ENCODE measurements at regions not wholly inside any gene's neighbourhood (a gene's known extent, or its start where the extent isn't known, plus 50 kb on each side); places are given as distances from the start of the nearest gene placed in this dataset.
A peak's percentile ranks its signal among the peaks of the same experiment; 100 is the strongest.

DNA sequence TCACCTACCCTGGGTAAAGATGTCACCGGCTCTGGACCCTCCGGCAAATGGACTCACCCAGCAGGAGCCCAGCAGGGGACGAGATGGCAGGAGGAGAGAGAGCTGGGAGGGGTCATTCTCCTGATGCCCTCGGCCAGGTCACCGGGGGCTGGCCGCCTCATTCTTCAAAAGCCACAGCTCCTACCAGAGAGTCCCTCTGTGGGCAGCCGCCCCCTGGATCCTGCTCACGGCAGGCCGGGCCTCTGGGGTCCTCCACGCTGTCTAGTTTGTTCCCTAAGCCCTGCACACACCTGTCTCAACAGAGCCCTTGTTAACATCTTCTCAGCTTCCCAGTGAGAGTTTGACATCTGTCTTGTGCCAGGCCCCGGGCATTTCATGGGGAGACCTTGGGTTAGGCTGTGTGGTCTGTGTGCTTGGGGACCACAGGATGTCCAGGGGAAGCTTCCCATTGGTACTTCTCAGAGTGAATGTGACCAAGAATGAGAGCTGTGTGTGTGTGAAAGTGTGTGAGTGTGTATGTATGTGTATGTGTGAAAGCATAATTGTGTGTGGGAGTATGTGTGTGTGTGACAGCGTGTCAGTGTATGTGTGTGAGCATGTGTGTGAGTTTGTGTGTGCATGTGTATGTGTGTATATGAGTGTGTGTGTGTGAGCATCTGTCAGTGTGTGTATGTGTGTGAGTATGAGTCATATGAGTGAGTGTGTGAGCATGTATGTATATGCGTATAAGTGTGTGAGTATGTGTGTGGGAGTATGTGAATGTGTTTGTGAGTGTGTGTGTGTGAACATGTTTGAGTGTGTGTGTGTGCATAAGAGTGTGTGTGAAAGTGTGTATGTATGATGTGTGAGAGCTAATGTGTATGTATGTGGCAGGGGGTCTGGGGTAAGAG lies 65.5 kb upstream of the BCO1 start:
- no peak overlapping the region for H2AFZ ChIP-seq (ENCODE audit: low read length)
- H3K9ac ChIP-seq (replicated peaks in 1 of 4; ENCODE audit: extremely low read depth in 1 of 4, low read depth in 3 of 4, low read length in 3 of 4), result no peak overlapping the region
- no peak overlapping the region for H3K4ac ChIP-seq (replicated peaks; ENCODE audit: insufficient read length, low read depth, low read length)
- no peak overlapping the region for H2AK5ac ChIP-seq (ENCODE audit: low read depth, low read length)
- H3K23ac ChIP-seq (ENCODE audit: insufficient read length), result no peak overlapping the region
- no peaks in the 10 kb centered on the region for H3K79me2 ChIP-seq (ENCODE audit: control insufficient read depth in 1 of 2, insufficient read depth in 2 of 2, low read length in 2 of 2)
- no peak overlapping the region for H4K5ac ChIP-seq (ENCODE audit: insufficient read length, low read depth, low read length)
- 79 to 100% methylated on average over 1 to 13 of the region's 13 CpGs for WGBS, 2 experiments (ENCODE audit: extremely low coverage in 1 of 2, insufficient coverage in 1 of 2, insufficient read length in 1 of 2, insufficient replicate concordance in 2 of 2, low coverage in 1 of 2, low lambda C conversion rate in 2 of 2, missing lambda C conversion rate in 1 of 2)
- H2BK5ac ChIP-seq (ENCODE audit: low read depth, low read length), result no peak overlapping the region
- H3K4me2 ChIP-seq (ENCODE audit: insufficient read depth in 1 of 2, low read depth in 2 of 2, low read length in 2 of 2), result no peak overlapping the region
- H4K8ac ChIP-seq (ENCODE audit: extremely low read depth, insufficient read depth, low read length), result no peak overlapping the region
- H3K27me3 ChIP-seq (replicated peaks in 1 of 4; ENCODE audit: control insufficient read depth in 3 of 4, extremely low read depth in 1 of 4, insufficient read depth in 3 of 4, low read length in 3 of 4), result no peaks in the 10 kb centered on the region
- H3K9me3 ChIP-seq (ENCODE audit: insufficient read depth in 2 of 2, low read depth in 1 of 2, low read length in 1 of 2), result no peaks in the 10 kb centered on the region
- H3K56ac ChIP-seq (replicated peaks; ENCODE audit: insufficient read length, low read depth, low read length), result peak overlapping the region; percentile 82
- no peak overlapping the region for H2BK12ac ChIP-seq (ENCODE audit: low read depth, low read length)
- no peak overlapping the region for H3K4me3 ChIP-seq (ENCODE audit: extremely low read depth in 1 of 4, insufficient read depth in 2 of 4, low read depth in 3 of 4, low read length in 4 of 4)
- ChIA-PET POLR2A (ENCODE audit: partially characterized antibody) (interaction anchor here (0.6 to 0.9 kb wide), 2 partner anchors 8 kb away, joined by 3 read pairs; no protein-coding TSS in a partner anchor), CTCF (ENCODE audit: partially characterized antibody) (interaction anchor here (0.8 to 0.9 kb wide), 3 partner anchors 9 to 46 kb away, joined by 3 to 4 read pairs (median 3); no protein-coding TSS in a partner anchor)
- DNase-seq (ENCODE audit: low read depth in 1 of 2, low spot score in 2 of 2) (no peak), FAIRE-seq (no peak)
- H2BK15ac ChIP-seq (ENCODE audit: low read length), result 0 out of 2 replicates have a peak overlapping the region, but pooled peaks have one; percentile 9
- no peak overlapping the region for H3K27ac ChIP-seq (ENCODE audit: low read depth, low read length)
- H2BK120ac ChIP-seq (replicated peaks; ENCODE audit: low read depth, low read length), result no peak overlapping the region
- H4K20me1 ChIP-seq (replicated peaks in 1 of 2; ENCODE audit: control insufficient read depth in 1 of 2, insufficient read depth in 2 of 2, low read length in 2 of 2), result peaks cover 0 to 9% of the 10 kb centered on the region in 2 experiments
- peaks cover 11% of the 10 kb centered on the region; the same call in 1 of the 2 replicates for H3K23me2 ChIP-seq (ENCODE audit: low read depth, low read length)
- H3K14ac ChIP-seq (ENCODE audit: insufficient read length), result no peak overlapping the region
- no peaks in the 10 kb centered on the region; a peak in 1 of 8 replicates for H3K36me3 ChIP-seq (ENCODE audit: control insufficient read depth in 2 of 4, insufficient read depth in 4 of 4, low read length in 3 of 4)
- no peaks in the 10 kb centered on the region; the same call in 1 of the 2 replicates for H3K79me1 ChIP-seq (ENCODE audit: low read depth, low read length)
- no peak overlapping the region for H4K91ac ChIP-seq (replicated peaks; ENCODE audit: insufficient read length, low read length)
- no peaks in the 10 kb centered on the region for H3K4me1 ChIP-seq (replicated peaks in 1 of 4; ENCODE audit: control insufficient read depth in 3 of 4, insufficient read depth in 4 of 4, low read length in 3 of 4)
- no peak overlapping the region for H3K18ac ChIP-seq (ENCODE audit: extremely low read depth, low read length)
- H2BK20ac ChIP-seq (ENCODE audit: low read length), result no peak overlapping the region
- no peak for TF ChIP-seq SUZ12 (IDR thresholded peaks at IDR 0.05; ENCODE audit: low read length)
- no peak for TF ChIP-seq SAP30 (IDR thresholded peaks at IDR 0.05; ENCODE audit: insufficient read depth, insufficient replicate concordance, low read length)
- no peak for TF ChIP-seq BRCA1 (IDR thresholded peaks at IDR 0.05; ENCODE audit: low read depth, low read length)
- TF ChIP-seq KDM1A (IDR thresholded peaks at IDR 0.05; ENCODE audit: borderline replicate concordance, low read length), result no peak
- TF ChIP-seq JUND (IDR thresholded peaks at IDR 0.05; ENCODE audit: low read length), result no peak
- TF ChIP-seq TEAD4 (IDR thresholded peaks at IDR 0.05; ENCODE audit: low read depth, low read length), result no peak
- TF ChIP-seq, protein P1, sequence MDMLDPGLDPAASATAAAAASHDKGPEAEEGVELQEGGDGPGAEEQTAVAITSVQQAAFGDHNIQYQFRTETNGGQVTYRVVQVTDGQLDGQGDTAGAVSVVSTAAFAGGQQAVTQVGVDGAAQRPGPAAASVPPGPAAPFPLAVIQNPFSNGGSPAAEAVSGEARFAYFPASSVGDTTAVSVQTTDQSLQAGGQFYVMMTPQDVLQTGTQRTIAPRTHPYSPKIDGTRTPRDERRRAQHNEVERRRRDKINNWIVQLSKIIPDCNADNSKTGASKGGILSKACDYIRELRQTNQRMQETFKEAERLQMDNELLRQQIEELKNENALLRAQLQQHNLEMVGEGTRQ (IDR thresholded peaks at IDR 0.05; ENCODE audit: low read length), result no peak
- TF ChIP-seq, protein P2, sequence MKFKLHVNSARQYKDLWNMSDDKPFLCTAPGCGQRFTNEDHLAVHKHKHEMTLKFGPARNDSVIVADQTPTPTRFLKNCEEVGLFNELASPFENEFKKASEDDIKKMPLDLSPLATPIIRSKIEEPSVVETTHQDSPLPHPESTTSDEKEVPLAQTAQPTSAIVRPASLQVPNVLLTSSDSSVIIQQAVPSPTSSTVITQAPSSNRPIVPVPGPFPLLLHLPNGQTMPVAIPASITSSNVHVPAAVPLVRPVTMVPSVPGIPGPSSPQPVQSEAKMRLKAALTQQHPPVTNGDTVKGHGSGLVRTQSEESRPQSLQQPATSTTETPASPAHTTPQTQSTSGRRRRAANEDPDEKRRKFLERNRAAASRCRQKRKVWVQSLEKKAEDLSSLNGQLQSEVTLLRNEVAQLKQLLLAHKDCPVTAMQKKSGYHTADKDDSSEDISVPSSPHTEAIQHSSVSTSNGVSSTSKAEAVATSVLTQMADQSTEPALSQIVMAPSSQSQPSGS (IDR thresholded peaks at IDR 0.05; ENCODE audit: low read length), result no peak
- no peak for TF ChIP-seq HDAC6 (IDR thresholded peaks at IDR 0.05; ENCODE audit: low read depth, low read length)

Data from H1 (cell line).